MM.1S (cell line): ENCODE measurements at regions not wholly inside any gene's neighbourhood (a gene's known extent, or its start where the extent isn't known, plus 50 kb on each side); places are given as distances from the start of the nearest gene placed in this dataset.

Experiments
- CTCF ChIP-seq: fragments of 300-600 bp; sonication (generic); IDR thresholded peaks from 2 replicates; pipeline ENCODE4 v1.5.1; 2016; ENCODE audit warnings: antibody characterized with exemption, low read length, mixed read lengths
- EZH2 ChIP-seq: fragments of 300-600 bp; sonication (generic); optimal IDR thresholded peaks from 2 replicates; pipeline ENCODE3; 2017; ENCODE audit warnings: low read depth, mild to moderate bottlenecking, antibody characterized with exemption, low read length, mixed read lengths
- EZH2phosphoT487 ChIP-seq: fragments of 300-600 bp; sonication (generic); IDR thresholded peaks from 2 replicates; pipeline ENCODE4 v1.6.1; 2018; ENCODE audit warnings: antibody characterized with exemption, low read length

- TF ChIP-seq CTCF (no peak), EZH2 (no peak), EZH2phosphoT487 (no peak)
These were observed 76.9 kb upstream of the CADM1 start for GRCh38 chr11:115580927-115581680.
